Colonic mucosa (tissue), 4 donors: ENCODE measurements at regions not wholly inside any gene's neighbourhood (a gene's known extent, or its start where the extent isn't known, plus 50 kb on each side); places are given as distances from the start of the nearest gene placed in this dataset.

Source experiments
- DNase-seq: peaks from one replicate; pipeline ENCODE4 v3.0.0-alpha.2; 2020
- H3K27ac ChIP-seq: fragments of 200-600 bp; one replicate; pipeline ENCODE4 v1.8.0; 2021
- H3K27me3 ChIP-seq: fragments of 200-600 bp; one replicate; pipeline ENCODE4 v1.8.0; 2021
- H3K36me3 ChIP-seq: fragments of 200-600 bp; one replicate; pipeline ENCODE4 v1.8.0; 2021
- H3K4me1 ChIP-seq: fragments of 200-600 bp; one replicate; pipeline ENCODE4 v1.8.0; 2021; ENCODE audit warnings: mild to moderate bottlenecking
- H3K4me3 ChIP-seq: fragments of 200-600 bp; one replicate; pipeline ENCODE4 v1.8.0; 2021
- H3K9ac ChIP-seq, 2 donors: one replicate each; pipeline ENCODE4 v1.7.0; 2013; ENCODE audit warnings: control low read depth in 2 of 2, low read depth in 2 of 2, low read length in 2 of 2
- H3K9me3 ChIP-seq: fragments of 200-600 bp; one replicate; pipeline ENCODE4 v1.8.0; 2021
- intact Hi-C: fragments of 100-400 bp; cut with DNase I; formaldehyde crosslinking; loops from one replicate; pipeline ENCODE4 v1.14.1; 2022
- TF ChIP-seq, protein P1 (sequence below): fragments of 200-600 bp; IDR thresholded peaks from one replicate; pipeline ENCODE4 v1.8.0; 2022; ENCODE audit warnings: antibody characterized with exemption, mild to moderate bottlenecking
- donor health status: healthy.
- donor health status: DM: no; HTN: no; CAD: no.
- donor health status: DM: no; HTN: no; CAD: no.

DNA sequence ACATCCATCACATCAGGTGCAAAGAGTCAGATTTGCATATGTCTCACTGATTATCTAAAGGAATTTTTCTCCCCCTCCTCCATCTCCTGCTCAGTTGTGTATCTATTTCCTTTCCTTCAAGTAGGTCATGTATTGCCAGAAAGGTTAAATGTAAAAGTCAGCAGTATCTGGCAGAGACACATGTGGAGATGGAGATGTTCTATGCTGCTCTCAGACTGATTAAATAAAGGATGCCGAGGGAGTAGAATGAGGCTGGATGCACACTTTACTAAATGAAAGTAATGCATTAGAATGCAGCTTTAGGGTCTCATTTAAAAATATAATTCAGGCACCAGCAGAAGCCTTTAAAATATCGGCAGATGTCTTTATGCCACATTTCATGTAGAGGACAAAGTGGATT is 555.3 kb downstream of the RNF144A start:
- Histone ChIP-seq H3K9me3 (no peaks in the 10 kb centered on the region), H3K27me3 (no peaks in the 10 kb centered on the region), H3K36me3 (no peaks in the 10 kb centered on the region), H3K4me1 (no peaks in the 10 kb centered on the region), H3K4me3 (no peak overlapping the region), H3K9ac (no peak overlapping the region), H3K27ac (no peak overlapping the region)
- TF ChIP-seq, protein P1, sequence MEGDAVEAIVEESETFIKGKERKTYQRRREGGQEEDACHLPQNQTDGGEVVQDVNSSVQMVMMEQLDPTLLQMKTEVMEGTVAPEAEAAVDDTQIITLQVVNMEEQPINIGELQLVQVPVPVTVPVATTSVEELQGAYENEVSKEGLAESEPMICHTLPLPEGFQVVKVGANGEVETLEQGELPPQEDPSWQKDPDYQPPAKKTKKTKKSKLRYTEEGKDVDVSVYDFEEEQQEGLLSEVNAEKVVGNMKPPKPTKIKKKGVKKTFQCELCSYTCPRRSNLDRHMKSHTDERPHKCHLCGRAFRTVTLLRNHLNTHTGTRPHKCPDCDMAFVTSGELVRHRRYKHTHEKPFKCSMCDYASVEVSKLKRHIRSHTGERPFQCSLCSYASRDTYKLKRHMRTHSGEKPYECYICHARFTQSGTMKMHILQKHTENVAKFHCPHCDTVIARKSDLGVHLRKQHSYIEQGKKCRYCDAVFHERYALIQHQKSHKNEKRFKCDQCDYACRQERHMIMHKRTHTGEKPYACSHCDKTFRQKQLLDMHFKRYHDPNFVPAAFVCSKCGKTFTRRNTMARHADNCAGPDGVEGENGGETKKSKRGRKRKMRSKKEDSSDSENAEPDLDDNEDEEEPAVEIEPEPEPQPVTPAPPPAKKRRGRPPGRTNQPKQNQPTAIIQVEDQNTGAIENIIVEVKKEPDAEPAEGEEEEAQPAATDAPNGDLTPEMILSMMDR: no peak
- DNase-seq: no peak
- intact Hi-C loops: no loop called here

DNA sequence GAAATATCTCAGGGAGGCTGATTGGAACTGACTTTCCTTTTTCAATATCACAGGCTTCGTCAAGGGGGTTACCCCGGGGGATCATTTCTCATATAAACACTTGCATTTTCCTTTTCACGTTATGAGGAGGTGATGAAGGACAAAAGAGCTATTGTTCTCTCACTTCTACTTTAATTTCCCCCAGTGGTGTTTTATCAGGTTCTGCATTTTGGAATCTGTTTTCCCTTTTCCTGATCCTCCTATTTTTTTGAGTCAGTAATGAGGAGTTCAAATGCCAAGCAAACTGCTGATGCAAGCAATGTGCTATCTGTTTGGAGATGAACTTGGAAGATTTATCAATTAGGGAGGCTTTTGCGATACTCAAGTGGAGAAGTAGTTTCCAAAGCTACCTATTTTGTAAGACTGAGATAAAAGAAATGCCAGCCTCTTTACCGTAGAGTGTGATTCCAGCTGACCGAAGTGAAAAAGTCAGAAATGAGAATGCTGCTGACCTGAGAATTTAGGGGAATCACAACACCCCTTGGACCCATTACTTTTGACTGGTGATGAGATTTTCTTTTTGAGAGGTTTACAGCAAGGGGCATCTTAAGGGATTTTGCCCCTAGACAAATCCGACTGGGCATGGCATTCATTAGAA is 556.0 kb downstream of the RNF144A start:
- H3K4me1 ChIP-seq: no peaks in the 10 kb centered on the region
- intact Hi-C loops: no loop called here
- no peak overlapping the region for H3K9ac ChIP-seq
- DNase-seq: no peak
- no peak overlapping the region for H3K4me3 ChIP-seq
- TF ChIP-seq, protein P1: no peak
- no peak overlapping the region for H3K27ac ChIP-seq
- no peaks in the 10 kb centered on the region for H3K27me3 ChIP-seq
- no peaks in the 10 kb centered on the region for H3K36me3 ChIP-seq
- no peaks in the 10 kb centered on the region for H3K9me3 ChIP-seq

DNA sequence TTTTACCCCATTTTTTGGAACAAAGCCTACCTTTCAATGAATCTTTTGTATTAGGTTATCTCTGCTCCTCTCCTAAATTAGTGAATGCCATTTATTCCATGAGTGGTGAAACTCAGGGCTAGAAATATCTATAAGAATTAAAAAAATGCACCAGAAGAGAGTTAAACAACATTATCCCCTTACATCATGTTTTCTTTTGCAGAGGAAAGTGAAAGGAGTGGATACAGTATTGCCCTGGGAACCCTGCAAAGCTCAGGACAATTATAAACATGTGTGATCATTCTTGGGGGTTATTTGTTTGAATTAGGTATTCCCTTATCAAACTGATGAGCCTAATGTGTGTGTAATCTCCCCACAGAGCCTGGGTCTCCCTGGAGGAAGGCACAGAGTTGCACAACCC is 559.2 kb downstream of the RNF144A start:
- Histone ChIP-seq H3K9me3 (no peaks in the 10 kb centered on the region), H3K27me3 (no peaks in the 10 kb centered on the region), H3K4me1 (no peaks in the 10 kb centered on the region), H3K9ac (no peak overlapping the region), H3K4me3 (no peak overlapping the region), H3K27ac (no peak overlapping the region), H3K36me3 (no peaks in the 10 kb centered on the region)
- no peak for DNase-seq
- intact Hi-C loops: no loop called here
- TF ChIP-seq, protein P1: no peak

DNA sequence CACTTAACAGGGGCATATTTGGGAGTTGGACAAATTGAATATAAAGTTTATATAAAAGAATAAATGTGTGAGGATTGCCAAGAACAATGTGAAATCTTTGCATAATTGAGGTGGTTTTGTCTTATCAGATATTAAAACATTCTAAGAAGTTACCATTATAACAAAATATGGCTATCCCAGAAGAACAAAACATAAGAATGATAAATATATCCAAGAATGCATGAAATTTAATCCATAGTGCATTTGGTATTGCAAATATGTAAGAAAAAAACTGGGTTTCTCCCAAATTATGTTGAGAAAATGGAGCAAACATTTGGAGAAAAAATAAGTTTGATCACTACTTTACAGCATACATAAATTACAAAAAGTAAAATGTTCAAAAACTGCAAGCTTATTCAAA is 562.4 kb downstream of the RNF144A start:
- TF ChIP-seq, protein P1: no peak
- Histone ChIP-seq H3K4me3 (no peak overlapping the region), H3K27me3 (no peaks in the 10 kb centered on the region), H3K9ac (no peak overlapping the region), H3K4me1 (no peaks in the 10 kb centered on the region), H3K36me3 (no peaks in the 10 kb centered on the region), H3K27ac (no peak overlapping the region), H3K9me3 (no peaks in the 10 kb centered on the region)
- no peak for DNase-seq
- intact Hi-C loops: no loop called here

DNA sequence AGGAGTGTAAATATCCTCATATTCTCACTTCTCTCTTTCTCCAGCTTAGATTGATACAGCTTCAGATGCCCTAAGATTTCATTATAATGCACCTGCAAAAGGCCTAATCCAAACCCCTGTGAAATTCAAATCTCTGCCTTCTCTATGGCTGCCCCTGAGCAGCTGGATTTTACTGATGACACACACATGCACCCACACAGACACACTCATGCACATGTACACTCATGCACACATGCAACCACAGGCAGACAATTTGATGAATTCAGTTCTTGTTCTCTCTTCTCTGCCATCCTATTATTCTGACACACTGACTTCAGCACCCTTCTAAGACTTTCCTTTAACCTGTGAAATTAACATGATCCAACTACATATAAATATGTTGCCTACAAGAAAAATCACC is 563.2 kb downstream of the RNF144A start:
- Histone ChIP-seq H3K27ac (no peak overlapping the region), H3K9ac (no peak overlapping the region), H3K4me1 (no peaks in the 10 kb centered on the region), H3K36me3 (no peaks in the 10 kb centered on the region), H3K4me3 (no peak overlapping the region), H3K27me3 (no peaks in the 10 kb centered on the region), H3K9me3 (no peaks in the 10 kb centered on the region)
- intact Hi-C loops: no loop called here
- no peak for DNase-seq
- TF ChIP-seq, protein P1: no peak
